Upper lobe of left lung (tissue), 6 donors: ENCODE measurements at regions not wholly inside any gene's neighbourhood (a gene's known extent, or its start where the extent isn't known, plus 50 kb on each side); places are given as distances from the start of the nearest gene placed in this dataset.

ENCODE experiments used
- ATAC-seq, 2 donors: fragments of 200-7000 bp; cut with Tn5 transposase; one replicate each; pipeline ENCODE4 v1.9.1; 2022; ENCODE audit warnings: mild to moderate bottlenecking in 2 of 2, moderate library complexity in 2 of 2; ENCODE audit not compliant: low FRiP score in 2 of 2
- DNase-seq, 2 donors: peaks; one replicate each; pipeline ENCODE4 v3.0.0-alpha.2; 2019 to 2020
- H3K27ac ChIP-seq, 4 donors: fragments of 200-600 bp; sonication (generic); one replicate each; pipeline ENCODE4 v1.5.1; 2016 to 2019
- H3K27me3 ChIP-seq, 4 donors: fragments of 200-600 bp; sonication (generic); one replicate each; pipeline ENCODE4 v1.5.1; 2017 to 2019
- H3K36me3 ChIP-seq, 4 donors: fragments of 200-600 bp; sonication (generic); one replicate each; pipeline ENCODE4 v1.5.1; 2016 to 2019
- H3K4me1 ChIP-seq, 4 donors: fragments of 200-600 bp; sonication (generic); one replicate each; pipeline ENCODE4 v1.5.1; 2018 to 2019
- H3K4me3 ChIP-seq, 4 donors: fragments of 200-600 bp; sonication (generic); one replicate each; pipeline ENCODE4 v1.5.1; 2017 to 2019; ENCODE audit warnings: mild to moderate bottlenecking in 2 of 4, moderate library complexity in 1 of 4
- H3K9me3 ChIP-seq, 4 donors: fragments of 200-600 bp; sonication (generic); one replicate each; pipeline ENCODE4 v1.5.1; 2018 to 2019
- CTCF ChIP-seq, 6 experiments: fragments of 450-650 bp in 4 of 6; fragments of 200-600 bp in 2 of 6; sonication (generic) in 2 of 6; IDR thresholded peaks; one replicate each; pipeline ENCODE4 v1.5.1; 2016 to 2019; ENCODE audit warnings: antibody characterized with exemption in 6 of 6
- EP300 ChIP-seq, 4 donors: sonication (generic); formaldehyde crosslinking; IDR thresholded peaks; one replicate each; pipeline ENCODE4 v1.5.1; 2017; ENCODE audit warnings: antibody characterized with exemption in 4 of 4, control low read depth in 2 of 4
- POLR2A ChIP-seq, 4 donors: fragments of 450-650 bp; IDR thresholded peaks; one replicate each; pipeline ENCODE4 v1.5.1; 2016 to 2017; ENCODE audit warnings: antibody characterized with exemption in 4 of 4, mild to moderate bottlenecking in 2 of 4
- POLR2AphosphoS5 ChIP-seq, 2 donors: sonication (generic); formaldehyde crosslinking; IDR thresholded peaks; one replicate each; pipeline ENCODE4 v1.5.1; 2017; ENCODE audit warnings: antibody characterized with exemption in 2 of 2
- WGBS, 2 donors: methylation state at CpG; one replicate each; pipeline ENCODE4 v1.1.5; 2017 to 2018; 5-methylcytosine and 5-hydroxymethylcytosine counted together
- donor health status: DM: no; HTN: no; CAD: no; lungs with moderate emphysema.
- donor health status: DM: no; HTN: yes; CAD: no; lungs with severe emphysema.

DNA sequence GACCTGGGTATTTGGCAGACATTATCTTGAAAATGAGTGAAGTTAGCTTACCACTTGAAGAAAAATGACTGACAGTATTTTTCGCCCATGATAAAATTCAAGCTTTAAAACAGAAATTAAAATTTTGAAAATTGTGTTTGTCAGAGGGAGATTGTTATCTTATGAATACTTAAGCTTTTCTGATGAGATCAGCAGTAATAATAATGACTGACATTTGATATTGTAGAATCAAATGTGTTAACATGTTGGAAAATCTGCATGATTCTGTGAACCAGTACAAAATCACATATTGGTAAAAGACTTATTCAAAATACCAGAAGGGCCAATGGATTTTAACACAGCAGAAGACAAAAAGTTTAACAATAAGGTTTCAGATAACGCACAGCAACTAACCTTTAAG, 94.0 kb downstream of the MSX2 start:
- Histone ChIP-seq H3K4me1 (no peaks in the 10 kb centered on the region), H3K27me3 (no peaks in the 10 kb centered on the region), H3K4me3 (no peak overlapping the region), H3K36me3 (no peaks in the 10 kb centered on the region), H3K9me3 (peaks cover 0 to 3% (median 0%) of the 10 kb centered on the region in 4 donors), H3K27ac (no peak overlapping the region)
- DNase-seq (no peak), ATAC-seq (no peak)
- TF ChIP-seq POLR2A (IDR thresholded peaks at IDR 0.05) (no peak), POLR2AphosphoS5 (IDR thresholded peaks at IDR 0.05) (no peak), CTCF (IDR thresholded peaks at IDR 0.05) (no peak), EP300 (IDR thresholded peaks at IDR 0.05) (no peak)
- WGBS, 2 donors: 94 to 95% methylated on average over 2 of the region's 2 CpGs

- no peak for DNase-seq
- WGBS, 2 donors: 44 to 47% methylated on average over 1 of the region's 1 CpG
- Histone ChIP-seq H3K27me3 (no peaks in the 10 kb centered on the region), H3K4me1 (no peaks in the 10 kb centered on the region), H3K9me3 (peaks cover 0 to 3% (median 0%) of the 10 kb centered on the region in 4 donors), H3K36me3 (no peaks in the 10 kb centered on the region), H3K4me3 (no peak overlapping the region), H3K27ac (no peak overlapping the region)
- ATAC-seq: no peak
- no peak for TF ChIP-seq CTCF (IDR thresholded peaks at IDR 0.05)
- no peak for TF ChIP-seq EP300 (IDR thresholded peaks at IDR 0.05)
- TF ChIP-seq POLR2AphosphoS5 (IDR thresholded peaks at IDR 0.05): no peak
- TF ChIP-seq POLR2A (IDR thresholded peaks at IDR 0.05): no peak
These were observed 93.2 kb downstream of the MSX2 start for GRCh38 chr5:174817610-174818009.

DNA sequence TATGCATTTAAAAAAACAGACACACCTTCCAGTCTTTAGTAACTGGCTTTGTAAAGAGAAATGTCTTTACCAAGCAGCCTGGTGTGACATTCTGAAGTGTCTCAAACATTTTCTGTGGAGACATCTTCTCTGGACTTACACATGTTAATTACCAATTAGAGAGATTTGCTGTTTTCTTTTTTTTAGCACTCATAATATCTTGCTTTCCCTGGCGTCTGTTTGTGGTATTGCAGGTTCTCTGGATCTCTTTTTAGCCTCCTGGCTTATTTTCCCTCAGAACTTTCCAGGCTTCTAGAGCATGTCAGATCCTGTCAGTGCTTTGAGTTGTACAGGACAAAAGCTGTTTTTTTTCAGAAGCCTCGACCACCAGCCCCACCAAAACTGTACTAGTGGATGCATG, 92.5 kb downstream of the MSX2 start:
- H3K27ac ChIP-seq: no peak overlapping the region
- WGBS, 2 donors: 16 to 33% methylated on average over 2 of the region's 2 CpGs
- H3K4me3 ChIP-seq: no peak overlapping the region
- ATAC-seq: no peak
- H3K27me3 ChIP-seq: no peaks in the 10 kb centered on the region
- H3K4me1 ChIP-seq: no peaks in the 10 kb centered on the region
- H3K9me3 ChIP-seq: peaks cover 0 to 3% (median 0%) of the 10 kb centered on the region in 4 donors
- peak in 1 of 6 experiments; percentile 6 for TF ChIP-seq CTCF (IDR thresholded peaks at IDR 0.05)
- TF ChIP-seq POLR2A (IDR thresholded peaks at IDR 0.05): no peak
- TF ChIP-seq EP300 (IDR thresholded peaks at IDR 0.05): no peak
- no peak for TF ChIP-seq POLR2AphosphoS5 (IDR thresholded peaks at IDR 0.05)
- no peak for DNase-seq
- H3K36me3 ChIP-seq: no peaks in the 10 kb centered on the region

DNA sequence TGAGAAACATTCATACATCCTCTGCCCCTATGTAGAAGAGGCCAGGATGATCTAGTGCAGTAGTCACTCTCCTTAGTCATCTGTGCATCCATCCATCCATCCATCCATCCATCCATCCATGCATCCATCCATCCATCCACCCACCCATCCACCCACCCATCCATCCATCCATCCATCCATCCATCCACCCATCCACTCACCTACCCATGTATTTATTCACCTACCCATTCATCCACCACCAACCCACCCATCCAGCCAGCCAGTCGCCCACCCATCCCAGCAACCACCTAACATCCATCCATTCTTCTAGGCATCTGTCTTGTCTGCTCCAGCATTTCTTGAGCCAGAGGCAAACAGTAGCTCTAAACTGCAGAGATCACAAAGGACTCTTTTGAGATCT, 87.1 kb downstream of the MSX2 start:
- WGBS, 2 donors: 81 to 100% methylated on average over 1 of the region's 1 CpG
- DNase-seq (no peak), ATAC-seq (no peak)
- H3K36me3 ChIP-seq: no peaks in the 10 kb centered on the region
- H3K4me1 ChIP-seq: no peaks in the 10 kb centered on the region
- peaks cover 0 to 2% (median 0%) of the 10 kb centered on the region in 4 donors for H3K9me3 ChIP-seq
- no peak overlapping the region for H3K27ac ChIP-seq
- TF ChIP-seq EP300 (IDR thresholded peaks at IDR 0.05): no peak
- no peak overlapping the region for H3K4me3 ChIP-seq
- H3K27me3 ChIP-seq: no peaks in the 10 kb centered on the region

GRCh38 chr5:174810796-174811195, 86.4 kb downstream of the MSX2 start:
- no peak overlapping the region for H3K4me3 ChIP-seq
- H3K4me1 ChIP-seq: no peaks in the 10 kb centered on the region
- no peaks in the 10 kb centered on the region for H3K9me3 ChIP-seq
- ATAC-seq (no peak), DNase-seq (no peak)
- H3K27me3 ChIP-seq: no peaks in the 10 kb centered on the region
- TF ChIP-seq CTCF (IDR thresholded peaks at IDR 0.05) (no peak), POLR2A (IDR thresholded peaks at IDR 0.05) (no peak), POLR2AphosphoS5 (IDR thresholded peaks at IDR 0.05) (no peak), EP300 (IDR thresholded peaks at IDR 0.05) (no peak)
- 90 to 96% methylated on average over 2 of the region's 2 CpGs for WGBS, 2 donors
- no peaks in the 10 kb centered on the region for H3K36me3 ChIP-seq
- no peak overlapping the region for H3K27ac ChIP-seq
